ENCODE measurements at regions not wholly inside any gene's neighbourhood (a gene's known extent, or its start where the extent isn't known, plus 50 kb on each side); places are given as distances from the start of the nearest gene placed in this dataset.
"Not testable (repeated sequence)": the region's sequence is repeated elsewhere in the genome, so short reads cannot be mapped to it uniquely, and the experiment has no call there.

DNA sequence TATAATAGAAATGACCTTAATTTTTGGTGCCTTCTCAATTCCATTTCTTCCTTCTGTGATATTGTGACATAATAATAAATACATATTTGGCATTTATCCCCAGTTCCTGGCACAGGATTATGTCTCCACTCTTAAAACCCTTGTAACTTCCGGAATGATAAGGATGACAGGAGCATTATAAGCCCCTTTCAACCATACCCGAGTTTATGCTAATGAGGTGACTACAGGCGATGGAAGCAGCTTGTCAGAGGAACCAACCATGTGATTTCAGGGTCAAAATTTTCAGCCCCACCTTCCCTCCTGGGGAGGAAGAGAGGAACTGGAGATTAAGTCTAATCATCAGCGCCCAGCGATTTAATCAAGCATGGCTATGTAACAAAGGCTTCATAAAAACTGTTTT is 528.5 kb upstream of the CRIM1 start:
- TF ChIP-seq, protein P1, sequence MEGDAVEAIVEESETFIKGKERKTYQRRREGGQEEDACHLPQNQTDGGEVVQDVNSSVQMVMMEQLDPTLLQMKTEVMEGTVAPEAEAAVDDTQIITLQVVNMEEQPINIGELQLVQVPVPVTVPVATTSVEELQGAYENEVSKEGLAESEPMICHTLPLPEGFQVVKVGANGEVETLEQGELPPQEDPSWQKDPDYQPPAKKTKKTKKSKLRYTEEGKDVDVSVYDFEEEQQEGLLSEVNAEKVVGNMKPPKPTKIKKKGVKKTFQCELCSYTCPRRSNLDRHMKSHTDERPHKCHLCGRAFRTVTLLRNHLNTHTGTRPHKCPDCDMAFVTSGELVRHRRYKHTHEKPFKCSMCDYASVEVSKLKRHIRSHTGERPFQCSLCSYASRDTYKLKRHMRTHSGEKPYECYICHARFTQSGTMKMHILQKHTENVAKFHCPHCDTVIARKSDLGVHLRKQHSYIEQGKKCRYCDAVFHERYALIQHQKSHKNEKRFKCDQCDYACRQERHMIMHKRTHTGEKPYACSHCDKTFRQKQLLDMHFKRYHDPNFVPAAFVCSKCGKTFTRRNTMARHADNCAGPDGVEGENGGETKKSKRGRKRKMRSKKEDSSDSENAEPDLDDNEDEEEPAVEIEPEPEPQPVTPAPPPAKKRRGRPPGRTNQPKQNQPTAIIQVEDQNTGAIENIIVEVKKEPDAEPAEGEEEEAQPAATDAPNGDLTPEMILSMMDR (conservative IDR thresholded peaks at IDR 0.05) = no peak
- Mint-ChIP-seq H3K27me3 (peaks cover under 1% of the 10 kb centered on the region), H3K36me3 (no peaks in the 10 kb centered on the region), H3K27ac (no peak overlapping the region), H3K9me3 (no peaks in the 10 kb centered on the region), H3K4me3 (no peak overlapping the region), H3K4me1 (ENCODE audit: unreplicated experiment) (no peaks in the 10 kb centered on the region)
- DNase-seq (ENCODE audit: extremely low spot score, unreplicated experiment) = no peak

DNA sequence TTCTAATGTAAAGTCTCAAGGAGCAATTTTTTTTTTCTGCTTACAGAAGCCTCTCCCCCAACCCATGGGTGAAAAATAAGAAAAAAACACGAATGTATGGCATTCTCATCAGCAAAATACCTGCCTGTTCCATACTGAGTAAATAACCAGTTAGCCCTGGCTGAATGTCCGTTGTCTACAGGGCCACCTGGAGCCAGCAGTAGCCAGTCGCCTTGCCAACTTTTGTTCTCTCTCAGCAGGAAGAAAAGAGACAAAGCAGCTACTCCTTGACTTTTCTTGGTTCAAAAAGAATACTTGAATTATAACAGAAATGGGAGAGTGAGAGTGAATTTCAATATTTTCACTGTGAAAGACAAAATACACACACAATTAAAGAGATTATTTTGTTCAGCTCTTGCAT is 532.9 kb upstream of the CRIM1 start:
- TF ChIP-seq, protein P1 (conservative IDR thresholded peaks at IDR 0.05) = no peak
- Mint-ChIP-seq H3K27me3 (peaks cover 11% of the 10 kb centered on the region), H3K4me3 (no peak overlapping the region), H3K36me3 (no peaks in the 10 kb centered on the region), H3K4me1 (ENCODE audit: unreplicated experiment) (no peaks in the 10 kb centered on the region), H3K27ac (no peak overlapping the region), H3K9me3 (no peaks in the 10 kb centered on the region)
- DNase-seq (ENCODE audit: extremely low spot score, unreplicated experiment) = no peak

DNA sequence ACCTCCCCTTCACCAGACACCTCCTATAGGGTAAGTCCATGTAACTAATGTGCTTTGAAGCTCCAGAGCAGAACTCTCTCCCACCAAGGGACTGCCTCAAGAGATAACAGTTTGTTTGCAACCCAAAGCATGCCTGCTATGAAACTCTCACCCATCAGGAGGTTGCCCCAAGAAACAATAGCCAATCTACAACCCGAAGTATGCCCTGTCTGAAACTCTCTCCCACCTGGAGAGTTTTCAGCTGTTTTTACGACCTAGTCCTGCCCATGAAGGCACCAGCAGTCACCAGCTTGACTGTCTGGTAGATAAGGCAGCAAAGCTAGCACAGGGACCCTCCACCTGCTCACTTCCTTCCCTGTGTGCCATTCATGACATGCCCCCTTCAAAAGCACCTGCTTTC is 533.9 kb upstream of the CRIM1 start:
- DNase-seq (ENCODE audit: extremely low spot score, unreplicated experiment) = no peak
- Mint-ChIP-seq H3K4me3 (no peak overlapping the region), H3K36me3 (no peaks in the 10 kb centered on the region), H3K9me3 (no peaks in the 10 kb centered on the region), H3K27ac (no peak overlapping the region), H3K27me3 (peaks cover 12% of the 10 kb centered on the region), H3K4me1 (ENCODE audit: unreplicated experiment) (no peaks in the 10 kb centered on the region)
- TF ChIP-seq, protein P1 (conservative IDR thresholded peaks at IDR 0.05) = no peak

DNA sequence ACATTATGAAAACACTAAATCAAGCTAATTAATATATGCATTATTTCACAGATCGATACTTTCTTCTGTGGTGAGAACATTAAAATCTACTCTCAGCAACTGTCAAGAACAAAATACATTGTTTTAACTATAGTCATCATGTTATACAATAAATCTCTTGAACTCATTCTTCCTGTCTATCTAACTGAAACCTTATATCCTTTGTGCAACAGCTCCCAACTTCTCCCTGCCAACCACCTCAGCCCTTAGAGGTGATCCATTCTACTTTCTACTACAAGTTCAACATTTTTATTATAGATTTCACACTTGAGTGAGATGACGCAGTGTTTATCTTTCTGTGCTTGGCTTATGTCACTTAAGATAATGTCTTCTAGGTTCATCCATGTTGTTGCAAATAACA is 535.2 kb upstream of the CRIM1 start:
- H3K27me3 Mint-ChIP-seq = peaks cover 15% of the 10 kb centered on the region
- H3K4me1 Mint-ChIP-seq (ENCODE audit: unreplicated experiment) = no peaks in the 10 kb centered on the region
- no peak for DNase-seq (ENCODE audit: extremely low spot score, unreplicated experiment)
- no peak overlapping the region for H3K27ac Mint-ChIP-seq
- TF ChIP-seq, protein P1 (conservative IDR thresholded peaks at IDR 0.05) = no peak
- no peaks in the 10 kb centered on the region for H3K9me3 Mint-ChIP-seq
- no peaks in the 10 kb centered on the region for H3K36me3 Mint-ChIP-seq
- H3K4me3 Mint-ChIP-seq = no peak overlapping the region

DNA sequence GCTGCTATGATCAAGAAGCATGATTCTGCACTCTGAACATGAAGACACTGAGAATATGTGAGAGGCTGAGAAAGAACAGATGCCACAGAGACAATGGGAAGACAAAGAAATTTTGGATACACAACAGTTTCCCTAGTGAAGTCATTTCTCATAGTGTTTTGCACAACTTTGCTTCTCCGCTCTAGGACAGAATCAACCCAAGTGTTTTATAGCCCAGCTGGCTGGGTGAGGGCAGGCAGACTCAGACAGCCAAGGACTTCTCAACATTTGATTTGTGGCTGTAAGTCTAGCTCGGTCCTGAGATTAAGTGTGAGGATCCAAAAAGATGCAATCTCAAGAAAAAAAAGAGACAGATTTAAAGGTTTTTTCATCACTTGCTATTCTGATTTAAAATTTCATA is 536.5 kb upstream of the CRIM1 start:
- Mint-ChIP-seq H3K9me3 (no peaks in the 10 kb centered on the region), H3K36me3 (no peaks in the 10 kb centered on the region), H3K27ac (no peak overlapping the region), H3K27me3 (peaks cover 15% of the 10 kb centered on the region), H3K4me3 (no peak overlapping the region), H3K4me1 (ENCODE audit: unreplicated experiment) (no peaks in the 10 kb centered on the region)
- DNase-seq (ENCODE audit: extremely low spot score, unreplicated experiment) = no peak
- TF ChIP-seq, protein P1 (conservative IDR thresholded peaks at IDR 0.05) = no peak

DNA sequence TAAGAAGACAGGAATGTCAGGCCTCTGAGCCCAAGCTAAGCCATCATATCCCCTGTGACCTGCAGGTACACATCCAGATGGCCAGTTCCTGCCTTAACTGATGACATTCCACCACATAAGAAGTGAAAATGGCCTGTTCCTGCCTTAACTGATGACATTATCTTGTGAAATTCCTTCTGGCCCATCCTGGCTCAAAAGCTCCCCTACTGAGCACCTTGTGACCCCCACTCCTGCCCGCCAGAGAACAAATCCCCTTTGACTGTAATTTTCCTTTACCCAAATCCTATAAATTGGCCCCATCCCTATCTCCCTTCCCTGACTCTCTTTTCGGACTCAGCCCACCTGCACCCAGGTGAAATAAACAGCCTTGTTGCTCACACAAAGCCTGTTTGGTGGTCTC is 537.2 kb upstream of the CRIM1 start:
- H3K36me3 Mint-ChIP-seq; DNase-seq (ENCODE audit: extremely low spot score, unreplicated experiment); H3K9me3 Mint-ChIP-seq; H3K4me1 Mint-ChIP-seq (ENCODE audit: unreplicated experiment); H3K27ac Mint-ChIP-seq; H3K4me3 Mint-ChIP-seq: not testable (repeated sequence)
- peaks cover 15% of the 10 kb centered on the region for H3K27me3 Mint-ChIP-seq

DNA sequence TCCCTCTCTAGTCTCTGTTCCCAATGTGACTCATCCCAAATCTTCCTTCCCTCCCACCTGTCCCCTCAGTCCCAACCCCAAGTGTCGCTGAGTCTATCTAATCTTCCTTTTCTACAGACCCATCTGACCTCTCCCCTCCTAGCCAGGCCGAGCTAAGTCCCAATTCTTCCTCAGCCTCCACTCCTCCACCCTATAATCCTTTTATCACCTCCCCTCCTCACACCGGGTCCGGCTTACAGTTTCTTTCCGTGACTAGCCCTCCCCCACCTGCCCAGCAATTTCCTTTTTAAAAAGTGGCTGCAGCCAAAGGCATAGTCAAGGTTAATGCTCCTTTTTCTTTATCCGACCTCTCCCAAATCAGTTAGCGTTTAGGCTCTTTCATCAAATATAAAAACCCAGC is 541.0 kb upstream of the CRIM1 start:
- not testable (repeated sequence) for H3K27ac Mint-ChIP-seq; H3K4me3 Mint-ChIP-seq; H3K27me3 Mint-ChIP-seq; H3K36me3 Mint-ChIP-seq; H3K4me1 Mint-ChIP-seq (ENCODE audit: unreplicated experiment); DNase-seq (ENCODE audit: extremely low spot score, unreplicated experiment); H3K9me3 Mint-ChIP-seq
